PFSK-1 (cell line): ENCODE measurements at regions not wholly inside any gene's neighbourhood (a gene's known extent, or its start where the extent isn't known, plus 50 kb on each side); places are given as distances from the start of the nearest gene placed in this dataset.

Experiments used
- FOXP2 ChIP-seq: optimal IDR thresholded peaks from 2 replicates; pipeline ENCODE3; 2011; ENCODE audit warnings: borderline replicate concordance, control low read depth, inconsistent platforms; ENCODE audit not compliant: insufficient read depth; ENCODE audit errors: extremely low read length, extremely low read depth
- POLR2AphosphoS5 ChIP-seq: IDR thresholded peaks from 2 replicates; pipeline ENCODE4 v1.6.1; 2012; ENCODE audit warnings: low read depth, mild to moderate bottlenecking, control low read depth, low read length, moderate library complexity
- SIN3A ChIP-seq: IDR thresholded peaks from 2 replicates; pipeline ENCODE4 v1.6.1; 2012; ENCODE audit warnings: mild to moderate bottlenecking, low read length, moderate library complexity, borderline replicate concordance; ENCODE audit not compliant: insufficient read depth
- TAF1 ChIP-seq: IDR thresholded peaks from 2 replicates; pipeline ENCODE4 v1.6.1; 2012; ENCODE audit warnings: low read length, control low read depth, borderline replicate concordance; ENCODE audit not compliant: insufficient read depth
- TF ChIP-seq, protein P1 (sequence below), 2 experiments: IDR thresholded peaks; 2 replicates each; pipeline versions ENCODE4 v1.6.1 to v1.8.0; 2011 to 2012; ENCODE audit warnings: low read depth in 2 of 2, low read length in 2 of 2, control low read depth in 1 of 2, inconsistent platforms in 1 of 2, mild to moderate bottlenecking in 1 of 2, moderate library complexity in 1 of 2; ENCODE audit not compliant: insufficient read depth in 1 of 2

DNA sequence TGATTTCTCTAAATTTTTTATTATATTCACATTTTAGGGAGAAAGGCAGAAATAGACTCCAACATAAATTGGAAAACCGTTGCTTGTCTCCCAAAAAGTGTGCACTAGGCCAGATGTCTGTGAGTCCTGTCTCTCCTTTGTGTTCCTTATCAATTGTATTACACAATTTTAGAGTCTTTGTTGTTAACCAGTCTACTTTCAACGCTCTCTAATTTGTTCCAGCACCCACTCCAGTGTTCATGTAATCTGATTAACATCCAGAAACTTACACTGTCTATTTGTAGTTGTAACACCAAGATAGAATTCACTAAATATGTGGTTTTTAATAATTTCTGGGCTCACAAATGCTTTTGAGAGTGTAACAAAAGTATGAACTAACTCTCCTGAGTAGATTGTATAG, 195.6 kb downstream of the FSIP2 start:
- TF ChIP-seq TAF1: no peak
- no peak for TF ChIP-seq POLR2AphosphoS5
- no peak for TF ChIP-seq SIN3A
- TF ChIP-seq, protein P1, sequence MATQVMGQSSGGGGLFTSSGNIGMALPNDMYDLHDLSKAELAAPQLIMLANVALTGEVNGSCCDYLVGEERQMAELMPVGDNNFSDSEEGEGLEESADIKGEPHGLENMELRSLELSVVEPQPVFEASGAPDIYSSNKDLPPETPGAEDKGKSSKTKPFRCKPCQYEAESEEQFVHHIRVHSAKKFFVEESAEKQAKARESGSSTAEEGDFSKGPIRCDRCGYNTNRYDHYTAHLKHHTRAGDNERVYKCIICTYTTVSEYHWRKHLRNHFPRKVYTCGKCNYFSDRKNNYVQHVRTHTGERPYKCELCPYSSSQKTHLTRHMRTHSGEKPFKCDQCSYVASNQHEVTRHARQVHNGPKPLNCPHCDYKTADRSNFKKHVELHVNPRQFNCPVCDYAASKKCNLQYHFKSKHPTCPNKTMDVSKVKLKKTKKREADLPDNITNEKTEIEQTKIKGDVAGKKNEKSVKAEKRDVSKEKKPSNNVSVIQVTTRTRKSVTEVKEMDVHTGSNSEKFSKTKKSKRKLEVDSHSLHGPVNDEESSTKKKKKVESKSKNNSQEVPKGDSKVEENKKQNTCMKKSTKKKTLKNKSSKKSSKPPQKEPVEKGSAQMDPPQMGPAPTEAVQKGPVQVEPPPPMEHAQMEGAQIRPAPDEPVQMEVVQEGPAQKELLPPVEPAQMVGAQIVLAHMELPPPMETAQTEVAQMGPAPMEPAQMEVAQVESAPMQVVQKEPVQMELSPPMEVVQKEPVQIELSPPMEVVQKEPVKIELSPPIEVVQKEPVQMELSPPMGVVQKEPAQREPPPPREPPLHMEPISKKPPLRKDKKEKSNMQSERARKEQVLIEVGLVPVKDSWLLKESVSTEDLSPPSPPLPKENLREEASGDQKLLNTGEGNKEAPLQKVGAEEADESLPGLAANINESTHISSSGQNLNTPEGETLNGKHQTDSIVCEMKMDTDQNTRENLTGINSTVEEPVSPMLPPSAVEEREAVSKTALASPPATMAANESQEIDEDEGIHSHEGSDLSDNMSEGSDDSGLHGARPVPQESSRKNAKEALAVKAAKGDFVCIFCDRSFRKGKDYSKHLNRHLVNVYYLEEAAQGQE (IDR thresholded peaks at IDR 0.05; ENCODE audit: insufficient read depth in 1 of 2, low read depth in 2 of 2, low read length in 2 of 2): no peak
- TF ChIP-seq FOXP2: no peak

DNA sequence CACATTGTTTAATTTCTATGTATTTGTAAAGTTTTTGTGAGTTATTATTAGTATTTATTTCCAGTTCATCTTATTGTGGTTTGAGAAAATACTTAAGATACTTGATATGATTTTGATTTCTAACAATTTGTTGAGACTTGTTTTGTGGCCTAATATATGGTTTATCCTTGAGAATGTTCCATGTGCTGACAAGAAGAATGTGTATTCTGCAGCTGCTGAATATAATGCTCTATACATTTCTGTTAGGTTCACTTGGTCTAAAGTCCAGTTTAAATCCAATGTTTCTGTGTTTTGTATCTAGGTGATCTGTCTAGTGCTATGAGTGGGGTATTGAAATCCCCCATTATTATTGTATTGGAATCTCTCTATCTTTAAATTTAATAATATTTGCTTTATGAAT, 201.3 kb downstream of the FSIP2 start:
- TF ChIP-seq TAF1: no peak
- no peak for TF ChIP-seq FOXP2
- TF ChIP-seq POLR2AphosphoS5: no peak
- TF ChIP-seq SIN3A: no peak
- TF ChIP-seq, protein P1 (IDR thresholded peaks at IDR 0.05; ENCODE audit: insufficient read depth in 1 of 2, low read depth in 2 of 2, low read length in 2 of 2): no peak

DNA sequence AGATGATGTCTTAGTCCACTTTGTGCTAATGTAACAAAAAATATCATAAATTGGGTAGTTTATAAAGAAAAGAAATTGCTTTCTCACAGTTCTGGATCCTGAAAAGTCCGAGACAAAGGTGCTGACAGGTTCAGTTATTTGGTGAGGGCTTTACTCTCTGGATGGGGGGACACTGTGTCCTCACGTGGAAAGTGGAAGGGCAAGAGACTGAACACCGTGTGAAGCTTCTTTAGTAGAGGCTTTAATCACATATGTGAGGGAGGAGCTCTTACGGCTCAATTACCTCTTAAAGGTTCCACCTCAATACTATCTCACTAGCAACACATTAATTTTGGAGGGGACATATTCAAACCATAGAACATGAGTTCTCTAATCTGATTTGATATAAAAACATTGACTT, 204.3 kb downstream of the FSIP2 start:
- TF ChIP-seq TAF1: no peak
- no peak for TF ChIP-seq SIN3A
- TF ChIP-seq POLR2AphosphoS5: no peak
- TF ChIP-seq, protein P1 (IDR thresholded peaks at IDR 0.05; ENCODE audit: insufficient read depth in 1 of 2, low read depth in 2 of 2, low read length in 2 of 2): no peak
- no peak for TF ChIP-seq FOXP2

DNA sequence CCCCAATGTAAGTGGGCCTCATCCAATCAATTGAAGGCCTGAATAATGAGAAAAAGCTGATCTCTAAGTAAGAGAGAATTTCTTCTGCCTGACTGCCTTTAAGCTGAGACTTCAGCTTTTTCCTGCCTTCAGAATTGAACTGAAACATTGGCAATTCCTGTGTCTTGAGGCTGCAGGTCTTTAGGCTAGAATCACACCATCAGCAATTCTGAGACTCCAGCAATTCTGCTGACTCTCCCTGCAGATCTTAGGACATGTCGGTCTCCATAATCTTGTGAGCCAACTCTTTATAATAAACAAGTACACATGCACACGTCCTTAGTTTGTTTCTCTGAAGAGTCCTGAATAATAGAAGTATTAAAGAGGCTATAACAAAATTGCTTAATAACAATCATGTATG, 209.1 kb downstream of the FSIP2 start:
- TF ChIP-seq POLR2AphosphoS5 (no peak), TAF1 (no peak), SIN3A (no peak), FOXP2 (no peak)
- TF ChIP-seq, protein P1 (IDR thresholded peaks at IDR 0.05; ENCODE audit: insufficient read depth in 1 of 2, low read depth in 2 of 2, low read length in 2 of 2): no peak

DNA sequence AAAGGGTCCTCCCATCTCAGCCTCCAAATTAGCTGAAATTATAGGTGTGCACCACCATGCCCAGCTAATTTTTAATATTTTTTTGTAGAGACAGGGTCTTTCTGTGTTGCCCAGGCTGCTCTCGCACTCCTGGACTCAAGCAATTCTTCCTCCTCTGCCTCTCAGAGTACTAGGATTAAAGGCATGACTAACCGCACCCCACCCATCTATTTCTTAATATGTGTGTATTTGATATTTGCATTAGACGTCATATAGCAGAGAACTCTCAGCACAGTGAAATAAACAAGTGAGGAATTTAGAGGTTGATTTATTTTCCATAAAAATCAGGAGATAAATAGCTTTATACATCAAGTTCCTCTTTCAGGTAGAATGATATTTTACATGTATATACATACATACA, 213.5 kb downstream of the FSIP2 start:
- TF ChIP-seq FOXP2: no peak
